Transverse colon (tissue), 4 donors: ENCODE measurements at regions not wholly inside any gene's neighbourhood (a gene's known extent, or its start where the extent isn't known, plus 50 kb on each side); places are given as distances from the start of the nearest gene placed in this dataset.

Source experiments
- DNase-seq: peaks from one replicate; pipeline ENCODE4 v3.0.0-alpha.2; 2019
- H3K27ac ChIP-seq, 4 donors: fragments of 200-600 bp; sonication (generic); 2 replicates each; pipeline ENCODE4 v1.5.1; 2016 to 2018; ENCODE audit warnings: inconsistent platforms in 4 of 4
- H3K27me3 ChIP-seq: fragments of 200-600 bp; sonication (generic); 2 replicates; pipeline ENCODE4 v1.5.1; 2017; ENCODE audit warnings: inconsistent platforms
- H3K36me3 ChIP-seq, 4 donors: fragments of 200-600 bp; sonication (generic); 2 replicates each; pipeline ENCODE4 v1.5.1; 2017 to 2019; ENCODE audit warnings: inconsistent platforms in 4 of 4
- H3K4me1 ChIP-seq, 4 donors: fragments of 200-600 bp; sonication (generic); 2 replicates each; pipeline ENCODE4 v1.5.1; 2017 to 2020; ENCODE audit warnings: inconsistent platforms in 4 of 4
- H3K4me3 ChIP-seq, 4 donors: fragments of 200-600 bp; sonication (generic); 1 replicate in 1 of 4; 2 replicates in 3 of 4; pipeline versions ENCODE4 v1.5.1 to v1.6.1; 2017 to 2019; ENCODE audit warnings: inconsistent platforms in 4 of 4
- H3K9me3 ChIP-seq, 2 donors: fragments of 200-600 bp; sonication (generic); 2 replicates each; pipeline ENCODE4 v1.5.1; 2017 to 2019; ENCODE audit warnings: inconsistent platforms in 2 of 2
- CTCF ChIP-seq, 5 experiments: fragments of 200-600 bp in 3 of 5; fragments of 450-650 bp in 2 of 5; sonication (generic) in 3 of 5; IDR thresholded peaks; 1 replicate in 2 of 5; 2 replicates in 3 of 5; pipeline ENCODE4 v1.5.1; 2016 to 2017; ENCODE audit warnings: antibody characterized with exemption in 5 of 5, inconsistent platforms in 3 of 5, mild to moderate bottlenecking in 2 of 5, moderate library complexity in 1 of 5
- EP300 ChIP-seq: sonication (generic); formaldehyde crosslinking; IDR thresholded peaks from one replicate; pipeline ENCODE4 v1.6.1; 2017; ENCODE audit warnings: antibody characterized with exemption, low read depth
- POLR2A ChIP-seq: fragments of 450-650 bp; IDR thresholded peaks from one replicate; pipeline ENCODE4 v1.6.1; 2016; ENCODE audit warnings: antibody characterized with exemption, mild to moderate bottlenecking, moderate library complexity
- POLR2AphosphoS5 ChIP-seq, 3 donors: sonication (generic); formaldehyde crosslinking; IDR thresholded peaks; one replicate each; pipeline ENCODE4 v1.6.1; 2016; ENCODE audit warnings: antibody characterized with exemption in 3 of 3
- WGBS, 2 donors: methylation state at CpG; one replicate each; pipeline ENCODE4 v1.1.5; 2018; ENCODE audit warnings: low coverage in 1 of 2; 5-methylcytosine and 5-hydroxymethylcytosine counted together
- in situ Hi-C, 4 donors: fragments of 200-750 bp; cut with MboI; loops; one replicate each; pipeline versions ENCODE4 v1.15.0 to v1.15.1; 2017; ENCODE audit warnings: low sequenced_read_pairs in 3 of 4, low pct_ligation_motif_present in 1 of 4, low pct_unique_long_range_greater_than_20kb in 1 of 4
- intact Hi-C: fragments of 100-400 bp; cut with DNase I; formaldehyde crosslinking; loops from one replicate; pipeline ENCODE4 v1.15.1; 2023; ENCODE audit warnings: low total_unique reads

GRCh38 chr10:29026065-29026797 is 262.6 kb upstream of the LYZL1 start:
- 67 to 82% methylated on average over 9 to 10 of the region's 10 CpGs for WGBS, 2 donors
- DNase-seq = no peak
- intact Hi-C loops (no loop called here), in situ Hi-C loops (no loop called here)
- no peaks in the 10 kb centered on the region for H3K9me3 ChIP-seq
- H3K36me3 ChIP-seq = no peaks in the 10 kb centered on the region
- H3K27me3 ChIP-seq = no peaks in the 10 kb centered on the region
- TF ChIP-seq POLR2A (no peak), CTCF (IDR thresholded peaks at IDR 0.05) (no peak), POLR2AphosphoS5 (IDR thresholded peaks at IDR 0.05) (no peak), EP300 (no peak)
- no peak overlapping the region for H3K27ac ChIP-seq
- no peak overlapping the region for H3K4me3 ChIP-seq
- H3K4me1 ChIP-seq = peaks cover 0 to 8% (median 1%) of the 10 kb centered on the region in 4 donors

GRCh38 chr10:29026802-29027580 is 261.9 kb upstream of the LYZL1 start:
- no peak overlapping the region for H3K4me3 ChIP-seq
- in situ Hi-C loops (no loop called here), intact Hi-C loops (no loop called here)
- DNase-seq = no peak
- H3K4me1 ChIP-seq = peaks cover 0 to 11% (median 1%) of the 10 kb centered on the region in 4 donors
- TF ChIP-seq POLR2AphosphoS5 (IDR thresholded peaks at IDR 0.05) = no peak
- no peak for TF ChIP-seq POLR2A
- TF ChIP-seq CTCF (IDR thresholded peaks at IDR 0.05) = no peak
- no peak for TF ChIP-seq EP300
- no peaks in the 10 kb centered on the region for H3K9me3 ChIP-seq
- no peaks in the 10 kb centered on the region for H3K27me3 ChIP-seq
- 83 to 85% methylated on average over 5 of the region's 5 CpGs for WGBS, 2 donors
- H3K36me3 ChIP-seq = no peaks in the 10 kb centered on the region
- H3K27ac ChIP-seq = no peak overlapping the region

- no peak for TF ChIP-seq POLR2A
- TF ChIP-seq POLR2AphosphoS5 (IDR thresholded peaks at IDR 0.05) = no peak
- no peak for TF ChIP-seq CTCF (IDR thresholded peaks at IDR 0.05)
- no peak for TF ChIP-seq EP300
- no peak for DNase-seq
- WGBS, 2 donors = 66 to 82% methylated on average over 3 of the region's 3 CpGs
- in situ Hi-C loops = no loop called here
- Histone ChIP-seq H3K36me3 (no peaks in the 10 kb centered on the region), H3K4me1 (peaks cover 0 to 11% (median 1%) of the 10 kb centered on the region in 4 donors), H3K9me3 (no peaks in the 10 kb centered on the region), H3K27me3 (no peaks in the 10 kb centered on the region), H3K4me3 (no peak overlapping the region), H3K27ac (no peak overlapping the region)
- intact Hi-C loops = no loop called here
Measured at GRCh38 chr10:29028486-29028885, 260.4 kb upstream of the LYZL1 start.

- no peak for DNase-seq
- Histone ChIP-seq H3K27me3 (no peaks in the 10 kb centered on the region), H3K36me3 (no peaks in the 10 kb centered on the region), H3K27ac (no peak overlapping the region), H3K4me3 (no peak overlapping the region), H3K9me3 (no peaks in the 10 kb centered on the region), H3K4me1 (peaks cover 0 to 11% (median 1%) of the 10 kb centered on the region in 4 donors)
- TF ChIP-seq POLR2A = no peak
- no peak for TF ChIP-seq POLR2AphosphoS5 (IDR thresholded peaks at IDR 0.05)
- TF ChIP-seq CTCF (IDR thresholded peaks at IDR 0.05) = no peak
- no peak for TF ChIP-seq EP300
- intact Hi-C loops (no loop called here), in situ Hi-C loops (no loop called here)
Measured at GRCh38 chr10:29030900-29031299, 258.0 kb upstream of the LYZL1 start.
